Inferior parietal cortex (tissue), 1 donor: ENCODE measurements at regions not wholly inside any gene's neighbourhood (a gene's known extent, or its start where the extent isn't known, plus 50 kb on each side); places are given as distances from the start of the nearest gene placed in this dataset.
"Not testable (repeated sequence)": the region's sequence is repeated elsewhere in the genome, so short reads cannot be mapped to it uniquely, and the experiment has no call there.

Experiments used
- DNase-seq: peaks from one replicate; pipeline ENCODE4 v3.0.0-alpha.2; 2016; ENCODE audit errors: extremely low spot score

DNA sequence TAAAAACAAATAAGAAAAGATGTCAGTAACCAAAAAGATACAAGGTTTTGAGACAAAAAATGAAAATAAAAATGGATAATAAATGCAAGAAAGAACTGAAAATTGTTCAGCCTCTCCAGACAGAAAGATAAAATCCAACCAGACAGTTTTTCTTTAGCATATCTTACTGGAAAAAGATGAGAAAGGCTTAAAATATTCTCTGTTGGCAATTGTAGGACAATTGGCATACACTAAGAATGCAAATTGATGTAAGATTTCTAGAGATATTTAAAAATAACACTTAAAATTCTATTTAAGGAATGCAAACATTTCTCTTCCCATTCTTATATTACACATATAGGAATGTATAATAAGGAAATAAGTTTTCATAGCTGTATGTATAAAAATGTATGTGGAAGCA, 590.6 kb downstream of the DSC3 start:
- no peak for DNase-seq

DNA sequence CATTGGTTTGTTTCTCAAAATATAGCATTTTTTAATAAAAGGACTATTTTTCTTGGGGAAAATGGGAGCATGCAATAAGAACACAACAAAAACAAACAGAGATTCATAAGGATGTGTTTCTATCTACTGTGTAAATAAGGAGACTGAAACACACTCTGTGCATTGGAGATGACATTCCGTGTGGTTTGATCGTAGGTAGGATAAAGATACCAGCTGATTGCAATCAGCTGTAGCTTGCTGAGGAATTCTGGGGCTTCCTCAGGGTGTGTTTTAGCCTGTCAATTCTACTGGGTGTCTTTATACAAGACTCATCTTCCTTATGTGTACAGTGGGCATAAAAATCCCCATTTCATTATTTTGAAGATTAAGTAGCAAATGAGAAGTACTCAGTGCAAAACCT, 591.6 kb downstream of the DSC3 start:
- DNase-seq = no peak

DNA sequence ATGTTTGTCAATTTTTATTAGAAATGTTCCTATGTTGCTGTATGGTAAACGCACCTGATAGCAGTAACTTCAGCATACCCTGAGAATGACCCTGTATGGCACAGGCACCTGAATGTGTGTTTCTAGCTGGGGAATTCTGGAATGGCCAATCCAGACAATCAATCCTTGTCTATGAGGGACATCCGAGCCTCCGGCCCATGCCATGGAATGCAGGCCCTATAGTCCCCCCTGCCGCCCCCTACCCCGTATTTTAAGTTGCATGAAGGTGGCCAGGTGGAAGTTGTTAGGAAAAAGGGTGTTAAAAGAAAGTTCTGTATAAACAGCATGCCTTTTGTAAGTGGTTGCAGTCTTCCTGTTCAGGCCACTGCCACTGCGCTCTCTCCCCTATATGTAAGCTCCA, 595.9 kb downstream of the DSC3 start:
- no peak for DNase-seq

DNA sequence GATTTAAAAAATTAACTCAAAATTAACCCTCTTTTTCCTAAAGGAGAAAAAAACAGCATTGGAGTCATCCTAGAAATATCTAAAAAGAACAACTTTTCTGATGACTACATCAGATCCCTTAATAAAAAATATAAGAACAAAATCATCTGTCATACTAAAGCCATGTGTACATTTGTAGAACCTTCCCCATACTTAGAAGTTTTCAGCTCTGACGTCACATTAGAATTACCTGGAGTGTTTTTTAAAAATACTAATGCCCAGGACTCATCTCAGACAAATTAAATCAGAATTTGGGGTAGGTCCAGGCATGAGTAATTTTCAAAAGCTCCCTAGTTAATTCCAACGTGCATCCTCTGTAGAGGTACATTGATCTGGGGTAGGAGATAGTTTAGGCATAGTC, 598.0 kb downstream of the DSC3 start:
- no peak for DNase-seq

DNA sequence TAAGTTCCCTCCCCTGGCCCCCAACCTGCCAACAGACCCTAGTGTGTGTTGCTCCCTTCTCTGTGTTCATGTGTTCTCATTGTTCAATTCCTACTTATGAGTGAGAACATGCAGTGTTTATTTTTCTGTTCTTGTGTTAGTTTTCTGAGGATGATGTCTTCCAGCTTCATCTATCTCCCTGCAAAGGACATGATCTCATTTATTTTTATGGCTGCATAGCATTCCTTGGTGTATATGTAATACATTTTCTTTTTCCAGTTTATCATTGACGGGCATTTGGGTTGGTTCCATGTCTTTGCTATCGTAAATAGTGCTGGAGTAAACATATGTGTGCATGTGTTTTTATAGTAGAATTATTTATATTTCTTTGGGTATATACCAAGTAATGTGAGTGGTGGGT, 602.2 kb downstream of the DSC3 start:
- no peak for DNase-seq

DNA sequence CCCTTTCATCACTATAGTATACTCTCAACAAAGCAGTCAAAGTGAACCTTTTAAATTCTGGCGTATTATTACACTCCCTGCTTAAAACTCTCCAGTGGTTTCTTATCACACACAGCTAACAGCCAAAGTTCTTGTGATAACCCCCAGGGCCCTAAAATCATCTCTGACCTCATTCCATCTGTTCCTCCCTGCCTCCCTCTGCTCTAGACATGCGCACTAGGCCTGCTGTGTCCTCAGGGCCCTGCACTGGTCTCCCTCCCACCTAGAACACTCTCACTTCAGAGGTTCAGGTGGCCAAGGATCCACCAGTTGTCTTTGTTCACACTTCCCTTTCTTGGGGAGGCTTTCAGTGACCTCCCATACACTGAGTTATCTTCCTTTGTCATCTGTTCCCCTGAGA, 603.4 kb downstream of the DSC3 start:
- DNase-seq = no peak

DNA sequence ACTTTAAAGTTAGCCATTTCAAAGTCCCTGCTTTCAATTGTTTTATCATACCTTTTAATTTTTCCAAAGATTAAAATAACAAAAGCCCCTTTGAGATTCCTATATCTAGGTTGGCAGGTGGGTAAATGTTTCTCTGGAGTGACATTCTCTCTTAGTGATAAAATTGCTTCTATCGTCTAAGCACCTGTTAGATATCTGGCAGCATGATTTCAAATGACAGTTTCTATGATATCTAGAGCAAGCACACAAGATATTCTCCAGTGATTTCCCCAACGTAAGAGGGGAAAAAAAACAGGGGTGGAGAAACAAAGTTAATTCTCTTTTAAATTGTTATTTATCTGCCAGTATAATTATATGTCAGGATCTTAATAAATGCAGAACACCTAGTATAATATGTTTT, 610.2 kb downstream of the DSC3 start:
- no peak for DNase-seq

DNA sequence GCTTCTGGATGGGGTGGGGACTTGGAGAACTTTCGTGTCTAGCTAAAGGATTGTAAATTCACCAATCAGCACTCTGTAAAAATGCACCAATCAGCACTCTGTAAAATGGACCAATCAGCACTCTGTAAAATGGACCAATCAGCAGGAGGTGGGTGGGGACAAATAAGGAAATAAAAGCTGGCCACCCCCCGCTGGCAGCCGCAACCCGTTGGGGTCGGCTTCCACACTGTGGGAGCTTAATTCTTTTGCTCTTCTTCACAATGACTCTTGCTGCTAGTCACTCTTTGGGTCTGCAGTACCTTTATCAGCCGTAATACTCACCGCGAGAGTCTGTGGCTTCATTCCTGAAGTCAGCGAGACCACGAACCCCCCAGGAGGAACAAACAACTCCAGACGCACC, 623.1 kb downstream of the DSC3 start:
- DNase-seq = not testable (repeated sequence)

DNA sequence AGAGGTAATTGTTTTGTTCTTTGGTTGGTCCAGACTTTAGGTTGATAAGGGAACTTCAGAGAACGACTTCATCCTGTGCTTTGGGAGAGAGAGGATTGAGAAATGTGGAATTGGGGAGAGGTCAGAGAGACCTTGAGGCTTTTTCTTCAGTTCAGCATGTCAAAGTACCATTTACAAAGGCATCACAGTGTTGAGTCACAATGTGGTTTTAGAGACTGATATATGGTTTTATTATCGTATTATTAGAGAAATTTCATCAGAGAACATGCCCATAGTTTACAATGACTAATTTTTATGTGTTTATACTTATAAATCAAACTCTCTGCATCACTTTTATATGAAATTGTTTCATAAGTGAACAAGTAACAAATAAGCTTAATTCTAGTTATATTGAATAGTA, 626.6 kb downstream of the DSC3 start:
- DNase-seq = no peak

DNA sequence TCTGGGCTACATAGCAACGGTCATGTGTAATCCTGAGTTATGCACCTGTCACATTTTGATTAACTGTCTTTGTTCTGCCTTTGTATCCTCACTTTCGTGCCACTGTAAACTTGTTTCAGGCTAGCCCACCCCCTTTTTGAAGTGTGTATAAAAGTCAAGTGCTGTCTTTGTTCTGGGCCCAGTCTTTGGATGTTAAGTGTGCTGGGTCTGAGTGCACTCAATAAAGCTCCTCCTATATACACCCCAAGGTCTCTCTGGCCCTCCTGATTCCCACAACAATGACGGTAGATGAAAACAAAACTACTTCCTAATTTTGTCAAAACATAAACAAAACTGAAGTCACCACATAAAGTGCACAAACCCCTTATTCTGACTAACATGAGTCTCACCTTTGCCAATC, 633.4 kb downstream of the DSC3 start:
- no peak for DNase-seq

DNA sequence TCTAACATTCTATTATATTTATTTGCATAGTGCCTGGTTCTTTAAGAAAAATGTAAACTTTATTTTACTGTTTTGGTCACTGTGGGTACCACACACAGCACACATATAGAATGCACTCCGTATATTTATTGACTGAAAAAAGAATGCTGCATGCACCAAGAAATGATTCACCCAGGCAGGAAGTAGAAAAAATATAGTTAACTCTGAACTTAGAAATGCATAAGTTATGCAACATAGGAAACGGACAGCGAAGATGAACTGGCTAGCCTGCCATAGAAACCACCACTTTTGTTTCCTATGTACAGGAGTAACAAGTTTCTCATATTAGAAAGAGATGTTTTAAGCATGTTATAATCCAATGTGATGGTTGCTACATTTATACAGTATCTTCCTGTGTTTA, 635.8 kb downstream of the DSC3 start:
- DNase-seq = no peak

DNA sequence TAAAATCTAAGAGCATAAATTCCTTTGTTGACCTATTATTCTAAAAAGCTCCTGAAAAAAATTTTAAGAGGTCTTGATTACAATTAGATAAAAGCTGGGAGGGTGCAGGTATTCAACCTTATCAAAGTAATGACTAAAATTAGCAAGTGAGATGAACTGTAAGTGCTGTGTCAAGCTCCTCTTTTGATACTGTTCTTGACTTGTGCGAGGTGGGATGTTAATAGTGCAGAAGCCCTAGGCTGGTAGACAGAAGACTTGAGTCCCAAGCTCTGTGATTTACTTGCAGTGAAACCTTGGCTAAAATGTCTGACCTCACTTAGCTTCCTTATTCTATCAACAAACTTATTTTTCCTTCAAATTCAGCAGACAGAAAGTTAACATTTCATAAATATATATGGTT, 637.5 kb downstream of the DSC3 start:
- DNase-seq = no peak

DNA sequence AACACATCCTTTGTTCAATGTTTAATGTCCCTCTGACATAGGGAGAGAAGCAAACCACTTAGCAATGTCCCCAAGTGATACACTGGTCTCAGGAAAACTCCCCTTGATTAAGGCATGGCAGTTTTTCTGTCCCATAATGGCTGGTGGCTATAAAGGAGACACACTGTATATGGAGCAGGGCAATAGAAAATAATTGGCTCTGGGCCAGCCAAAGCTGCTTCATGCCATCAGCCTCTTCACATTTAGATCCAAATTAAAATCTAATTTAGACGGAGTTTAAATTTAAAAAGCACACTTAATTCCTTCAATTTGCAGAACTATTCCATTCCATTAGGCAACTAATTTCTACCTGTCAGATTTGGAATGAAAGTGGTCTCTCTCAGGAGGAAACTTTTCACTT, 638.1 kb downstream of the DSC3 start:
- DNase-seq = no peak

DNA sequence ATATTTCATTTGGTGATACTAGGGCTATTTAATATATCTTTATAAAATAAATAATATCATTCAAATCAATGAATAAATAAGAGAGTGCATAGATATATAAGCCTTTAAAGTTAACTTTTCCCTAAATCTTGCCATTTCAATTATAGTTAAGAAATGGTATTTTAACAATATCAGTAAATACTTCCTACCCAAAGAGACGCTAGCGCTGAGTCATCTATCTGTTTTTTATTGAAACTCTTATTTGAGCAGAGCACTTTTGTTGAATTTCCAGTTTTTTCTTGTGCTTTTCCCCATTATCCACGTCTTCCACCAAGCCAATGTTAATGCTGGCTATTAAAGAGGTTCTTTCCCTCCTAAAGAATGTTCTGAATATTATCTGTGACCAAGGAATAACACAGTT, 639.3 kb downstream of the DSC3 start:
- no peak for DNase-seq

DNA sequence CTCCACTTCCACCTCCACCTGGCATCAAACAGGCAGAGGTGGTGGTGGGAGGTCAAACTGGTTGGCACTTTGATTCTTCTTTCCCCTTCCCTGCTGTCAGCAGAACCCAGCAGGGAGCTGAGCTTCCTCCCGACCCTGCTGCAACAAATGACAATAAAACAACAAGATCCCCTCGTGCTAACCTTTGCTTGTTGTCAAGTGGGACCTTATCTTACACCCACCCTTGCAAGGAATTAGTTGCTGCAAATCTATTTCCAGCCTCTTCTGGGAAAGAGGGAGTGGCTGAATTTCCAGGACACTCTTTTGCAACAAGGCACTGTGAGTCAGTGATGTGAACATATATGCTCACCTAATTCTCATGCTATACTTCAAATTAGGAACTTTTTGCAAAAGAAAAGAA, 655.1 kb downstream of the DSC3 start:
- no peak for DNase-seq

DNA sequence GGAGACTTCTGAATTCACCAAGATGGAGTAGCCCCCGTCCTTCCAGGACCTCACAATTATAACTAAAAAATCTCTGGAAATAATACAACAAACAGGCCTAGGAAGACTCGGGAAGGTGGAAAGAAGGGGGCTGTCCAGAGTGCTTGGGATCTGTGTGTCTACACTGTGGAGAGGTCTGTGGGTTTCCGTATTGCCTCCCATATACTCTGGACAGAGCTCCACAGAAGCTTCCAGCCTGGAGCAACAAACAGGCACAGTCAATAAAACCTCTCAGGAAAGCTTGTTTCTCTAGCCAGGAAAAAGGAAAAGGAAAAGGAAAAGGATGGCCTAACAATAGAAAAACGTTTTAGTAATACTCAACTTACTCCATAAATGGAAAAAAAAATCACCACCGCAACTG, 655.9 kb downstream of the DSC3 start:
- no peak for DNase-seq

DNA sequence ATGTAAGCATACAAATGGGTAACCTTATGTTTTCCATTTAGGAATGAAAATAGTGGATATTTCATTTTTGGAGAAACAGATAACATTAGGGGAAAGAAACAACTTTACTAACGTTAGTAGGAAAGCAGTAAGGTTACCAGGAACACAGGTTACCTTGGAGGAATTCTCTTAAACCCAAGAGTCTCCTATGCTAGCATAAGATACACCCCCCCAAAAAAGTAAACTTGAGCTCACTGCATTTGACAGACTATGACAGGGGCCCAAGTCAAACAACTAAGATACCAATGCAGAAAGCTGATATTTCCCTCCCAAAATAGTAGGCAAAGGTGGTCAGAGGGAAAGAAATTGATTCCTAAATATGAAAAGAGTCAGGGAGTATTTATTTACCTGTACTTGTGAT, 656.9 kb downstream of the DSC3 start:
- no peak for DNase-seq

DNA sequence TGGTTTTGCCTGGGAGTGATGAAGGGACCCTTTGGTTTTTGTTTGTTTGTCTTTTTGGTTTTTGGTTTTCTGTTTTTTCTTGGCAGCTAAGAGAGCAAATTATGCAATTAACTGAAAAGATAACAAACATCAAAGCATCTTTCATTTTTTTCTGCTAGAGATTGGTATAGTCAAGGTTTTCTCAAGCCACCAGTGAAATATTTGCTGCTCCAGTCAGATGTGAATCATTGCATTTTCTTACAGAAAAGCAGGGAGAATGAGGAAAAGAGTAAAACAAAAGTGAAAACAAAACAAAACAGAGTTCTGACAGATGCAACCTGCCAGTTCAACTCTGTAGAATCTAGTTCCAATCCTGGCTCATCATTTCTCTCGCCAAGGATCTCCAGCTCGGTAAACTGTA, 660.7 kb downstream of the DSC3 start:
- DNase-seq = no peak

DNA sequence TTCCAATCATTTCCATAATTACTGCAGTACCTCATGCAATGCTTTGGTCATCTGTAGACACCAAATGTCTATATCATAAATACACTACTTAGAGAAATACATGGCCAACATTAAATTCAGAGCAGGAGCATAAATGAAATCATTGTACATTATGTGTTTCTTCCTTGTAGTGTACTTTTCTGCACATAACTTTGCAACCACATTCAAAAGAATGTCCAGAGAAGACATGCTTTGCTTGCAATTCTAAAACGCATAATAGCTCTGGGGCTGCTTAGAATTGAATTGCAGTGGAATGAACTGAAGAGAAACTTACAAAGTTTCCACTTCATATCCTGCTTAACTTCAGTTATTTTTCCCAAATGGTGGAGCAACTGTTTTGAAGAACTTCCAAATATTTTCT, 664.4 kb downstream of the DSC3 start:
- DNase-seq = no peak

DNA sequence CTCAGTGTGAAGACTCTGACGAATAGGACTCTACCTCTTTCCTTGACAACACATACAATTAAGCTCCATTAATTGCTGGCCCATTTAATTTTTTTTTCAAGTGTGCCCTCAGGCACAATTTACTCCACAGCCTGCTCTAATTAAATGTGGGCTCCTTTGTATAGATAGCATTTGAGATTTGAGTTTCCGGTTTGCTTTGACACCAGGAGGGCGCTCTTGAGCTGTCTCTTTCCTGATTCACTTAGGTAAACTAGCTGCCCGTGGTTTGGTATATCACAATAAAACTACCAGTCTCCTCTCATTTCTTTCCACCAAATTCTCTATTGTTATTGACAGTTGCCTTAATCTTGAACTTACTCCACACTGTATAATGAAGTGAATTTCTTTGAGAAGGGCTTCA, 666.0 kb downstream of the DSC3 start:
- DNase-seq = no peak

DNA sequence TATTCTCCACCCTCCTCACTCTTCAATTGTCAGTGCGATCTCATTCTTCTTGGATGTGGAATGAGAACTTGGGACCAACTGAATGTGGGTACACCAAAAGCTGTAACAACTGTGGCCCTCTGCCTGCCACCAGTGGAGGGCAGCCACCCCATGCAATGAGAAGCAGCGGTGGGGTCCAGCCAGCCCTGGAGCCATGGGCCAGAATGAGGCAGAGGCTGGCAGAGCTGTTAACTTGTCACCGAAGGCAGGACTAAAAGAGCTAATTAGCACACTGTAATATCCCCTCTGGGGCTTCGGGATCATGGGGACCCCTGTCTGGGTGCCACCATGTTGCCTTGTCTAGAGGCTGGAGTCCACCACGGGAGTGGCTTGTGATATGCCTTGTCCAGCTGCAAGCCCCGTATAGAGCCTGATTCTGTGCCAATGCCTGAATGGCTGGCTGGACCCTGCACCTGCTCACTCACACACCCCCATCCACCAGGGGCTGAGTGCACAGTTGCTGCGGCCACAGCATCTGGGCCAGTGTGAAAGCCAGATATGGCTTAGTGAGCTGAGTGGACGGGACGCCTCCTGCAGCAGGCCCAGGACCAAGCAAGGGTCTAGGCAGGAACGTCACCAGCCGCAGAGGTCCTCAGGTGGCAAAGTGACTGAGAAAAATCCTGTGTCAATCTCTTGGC, 680.5 kb downstream of the DSC3 start:
- no peak for DNase-seq

DNA sequence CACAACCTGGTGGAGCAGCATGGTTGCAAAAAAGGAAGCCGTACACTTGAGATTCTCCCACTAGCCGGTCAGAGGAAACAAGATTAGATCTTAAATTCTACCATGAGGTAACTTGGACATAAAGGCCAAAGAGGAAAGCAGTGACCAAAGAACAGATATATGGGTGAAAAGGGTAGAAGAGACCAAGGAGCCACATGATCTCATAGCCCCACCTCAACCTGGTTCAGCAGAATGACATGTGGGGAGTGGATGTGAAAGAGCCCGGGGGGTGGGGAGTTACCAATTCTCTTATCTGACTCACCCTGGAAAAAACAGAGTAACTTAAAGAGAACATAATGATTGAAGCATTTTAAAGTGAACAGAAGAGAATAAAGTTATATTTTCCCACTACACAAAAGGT, 683.0 kb downstream of the DSC3 start:
- no peak for DNase-seq

DNA sequence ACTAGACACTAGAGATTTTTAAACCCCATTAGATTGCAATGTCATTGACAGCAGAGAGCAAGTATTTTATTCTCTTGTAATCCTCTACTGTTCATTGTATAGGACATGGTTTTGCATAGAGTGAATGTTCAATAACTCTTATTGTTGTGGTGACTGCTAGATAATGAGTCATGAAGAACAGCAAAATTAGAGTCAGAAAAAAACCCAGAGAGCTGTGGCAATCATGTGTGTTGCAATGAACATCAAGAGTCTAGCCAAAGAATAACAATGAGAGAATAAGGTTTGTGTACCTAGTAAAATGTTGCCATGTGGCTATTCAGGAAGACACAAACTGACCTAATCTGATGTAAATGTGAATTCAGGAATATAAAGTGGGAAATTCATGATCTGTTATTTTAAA, 684.0 kb downstream of the DSC3 start:
- peak; percentile 25 for DNase-seq

DNA sequence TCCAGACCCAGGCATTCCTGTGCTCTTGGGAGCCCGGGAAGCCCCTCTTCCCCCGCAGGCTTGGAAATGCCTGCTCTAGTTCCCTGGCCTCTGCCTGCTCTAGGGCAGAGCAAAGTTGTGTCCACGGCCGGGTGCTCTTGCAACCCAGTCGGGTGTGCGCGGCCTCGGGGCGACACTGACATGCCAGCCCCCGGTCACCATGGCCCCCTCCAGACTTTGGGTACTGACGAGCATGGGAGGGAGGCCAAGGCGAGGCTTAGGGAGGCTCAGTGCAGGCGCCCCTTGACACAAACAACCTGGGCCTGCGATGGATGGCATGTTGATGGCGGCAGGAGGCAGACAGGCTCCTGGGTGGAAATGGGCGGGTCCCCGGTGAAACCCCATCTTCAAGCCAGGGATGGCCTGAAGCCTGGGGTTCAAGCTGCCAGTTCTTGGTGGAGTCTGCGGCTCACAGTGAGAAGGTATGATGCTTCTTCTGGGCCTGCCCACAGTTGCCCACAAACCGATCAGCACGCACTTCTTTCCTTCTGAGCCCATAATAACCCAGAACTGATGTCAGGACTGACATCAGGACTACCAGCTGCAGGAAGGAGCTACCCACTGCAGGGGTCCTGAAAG, 689.9 kb downstream of the DSC3 start:
- DNase-seq = no peak
